ACC112 (cell line): ENCODE measurements at regions not wholly inside any gene's neighbourhood (a gene's known extent, or its start where the extent isn't known, plus 50 kb on each side); places are given as distances from the start of the nearest gene placed in this dataset.
"Not testable (repeated sequence)": the region's sequence is repeated elsewhere in the genome, so short reads cannot be mapped to it uniquely, and the experiment has no call there.

ENCODE experiments used
- H2AFZ ChIP-seq: fragments of 200-600 bp; sonication (generic); one replicate; pipeline ENCODE4 v1.6.0; 2017; ENCODE audit warnings: antibody characterized with exemption, low read length; ENCODE audit not compliant: unreplicated experiment
- H3K27ac ChIP-seq: fragments of 200-600 bp; sonication (generic); 2 replicates; pipeline ENCODE4 v1.5.1; 2014; ENCODE audit warnings: low read depth, mild to moderate bottlenecking, antibody characterized with exemption, low read length, moderate library complexity
- H3K27me3 ChIP-seq: fragments of 200-600 bp; sonication (generic); 2 replicates; pipeline ENCODE4 v1.6.1; 2014; ENCODE audit warnings: mild to moderate bottlenecking, antibody characterized with exemption, low read length, moderate library complexity, mixed read lengths; ENCODE audit not compliant: insufficient read depth
- H3K36me3 ChIP-seq: fragments of 200-600 bp; sonication (generic); 2 replicates; pipeline ENCODE4 v1.6.1; 2016; ENCODE audit warnings: mild to moderate bottlenecking, antibody characterized with exemption, low read length, moderate library complexity, mixed read lengths; ENCODE audit not compliant: insufficient read depth
- H3K4me1 ChIP-seq: fragments of 200-600 bp; sonication (generic); one replicate; pipeline ENCODE4 v1.6.1; 2016; ENCODE audit warnings: low read length, mixed read lengths; ENCODE audit not compliant: insufficient read depth, unreplicated experiment, control insufficient read depth
- H3K4me3 ChIP-seq: fragments of 200-600 bp; sonication (generic); 2 replicates; pipeline ENCODE4 v1.5.1; 2014; ENCODE audit warnings: mild to moderate bottlenecking, low read depth, low read length
- H3K79me2 ChIP-seq: fragments of 200-600 bp; sonication (generic); one replicate; pipeline ENCODE4 v1.6.0; 2016; ENCODE audit warnings: low read length; ENCODE audit not compliant: control insufficient read depth, unreplicated experiment, insufficient read depth

DNA sequence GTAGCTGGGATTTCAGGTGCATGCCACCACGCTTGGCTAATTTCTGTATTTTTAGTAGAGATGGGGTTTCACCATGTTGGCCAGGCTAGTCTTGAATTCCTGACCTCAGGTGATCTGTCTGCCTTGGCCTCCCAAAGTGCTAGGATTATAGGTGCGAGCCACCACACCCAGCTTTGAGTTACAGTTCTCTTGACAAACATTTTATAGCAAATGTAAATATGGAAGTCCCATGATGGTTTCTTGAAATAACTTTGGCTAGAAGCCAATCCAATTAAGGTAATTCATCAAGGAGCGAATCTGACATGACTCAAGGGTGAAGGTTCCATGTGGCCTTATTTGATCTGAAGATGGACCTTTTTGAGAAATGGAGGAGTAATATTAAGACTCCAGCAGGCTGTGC lies 76.2 kb upstream of the RFLNA start:
- not testable (repeated sequence) for H3K4me3 ChIP-seq, H3K27ac ChIP-seq, H2AFZ ChIP-seq, H3K27me3 ChIP-seq, H3K36me3 ChIP-seq, H3K79me2 ChIP-seq, H3K4me1 ChIP-seq

- H3K27ac ChIP-seq: no peak overlapping the region
- H3K4me3 ChIP-seq: no peak overlapping the region
- no peak overlapping the region for H2AFZ ChIP-seq
- H3K4me1 ChIP-seq: no peaks in the 10 kb centered on the region
- peaks cover 14% of the 10 kb centered on the region; the same call in 1 of the 2 replicates for H3K27me3 ChIP-seq
- no peaks in the 10 kb centered on the region for H3K36me3 ChIP-seq
- no peaks in the 10 kb centered on the region for H3K79me2 ChIP-seq
Observed at GRCh38 chr12:124222368-124223245, 72.3 kb upstream of the RFLNA start.

GRCh38 chr12:124223733-124224138 lies 71.2 kb upstream of the RFLNA start:
- H3K4me1 ChIP-seq, H3K4me3 ChIP-seq, H2AFZ ChIP-seq, H3K27ac ChIP-seq, H3K36me3 ChIP-seq, H3K79me2 ChIP-seq: not testable (repeated sequence)
- H3K27me3 ChIP-seq: peaks cover 14% of the 10 kb centered on the region; the same call in 1 of the 2 replicates

GRCh38 chr12:124224535-124225110 lies 70.3 kb upstream of the RFLNA start:
- no peaks in the 10 kb centered on the region for H3K4me1 ChIP-seq
- H3K27ac ChIP-seq: no peak overlapping the region
- no peaks in the 10 kb centered on the region for H3K36me3 ChIP-seq
- H2AFZ ChIP-seq: no peak overlapping the region
- H3K79me2 ChIP-seq: no peaks in the 10 kb centered on the region
- H3K4me3 ChIP-seq: no peak overlapping the region
- peaks cover 14% of the 10 kb centered on the region; the same call in 1 of the 2 replicates for H3K27me3 ChIP-seq

DNA sequence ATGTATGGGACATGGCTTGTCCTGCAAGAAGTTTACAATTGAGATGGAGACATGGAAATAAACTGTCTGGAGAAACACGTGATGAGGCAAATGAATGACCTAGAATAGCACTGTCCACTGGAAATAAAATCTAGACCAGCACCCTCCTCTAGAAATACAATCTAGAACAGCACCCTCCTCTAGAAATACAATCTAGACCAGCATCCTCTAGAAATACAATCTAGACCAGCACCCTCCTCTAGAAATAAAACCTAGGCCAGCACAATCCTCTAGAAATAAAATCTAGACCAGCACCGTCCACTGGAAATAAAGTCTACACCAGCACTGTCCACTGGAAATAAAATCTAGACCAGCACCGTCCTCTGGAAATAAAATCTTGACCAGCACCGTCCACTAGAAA lies 69.2 kb upstream of the RFLNA start:
- H3K27ac ChIP-seq: no peak overlapping the region
- H3K36me3 ChIP-seq: no peaks in the 10 kb centered on the region
- H2AFZ ChIP-seq: no peak overlapping the region
- peaks cover 14% of the 10 kb centered on the region; the same call in 1 of the 2 replicates for H3K27me3 ChIP-seq
- no peaks in the 10 kb centered on the region for H3K79me2 ChIP-seq
- H3K4me3 ChIP-seq: no peak overlapping the region
- no peaks in the 10 kb centered on the region for H3K4me1 ChIP-seq

DNA sequence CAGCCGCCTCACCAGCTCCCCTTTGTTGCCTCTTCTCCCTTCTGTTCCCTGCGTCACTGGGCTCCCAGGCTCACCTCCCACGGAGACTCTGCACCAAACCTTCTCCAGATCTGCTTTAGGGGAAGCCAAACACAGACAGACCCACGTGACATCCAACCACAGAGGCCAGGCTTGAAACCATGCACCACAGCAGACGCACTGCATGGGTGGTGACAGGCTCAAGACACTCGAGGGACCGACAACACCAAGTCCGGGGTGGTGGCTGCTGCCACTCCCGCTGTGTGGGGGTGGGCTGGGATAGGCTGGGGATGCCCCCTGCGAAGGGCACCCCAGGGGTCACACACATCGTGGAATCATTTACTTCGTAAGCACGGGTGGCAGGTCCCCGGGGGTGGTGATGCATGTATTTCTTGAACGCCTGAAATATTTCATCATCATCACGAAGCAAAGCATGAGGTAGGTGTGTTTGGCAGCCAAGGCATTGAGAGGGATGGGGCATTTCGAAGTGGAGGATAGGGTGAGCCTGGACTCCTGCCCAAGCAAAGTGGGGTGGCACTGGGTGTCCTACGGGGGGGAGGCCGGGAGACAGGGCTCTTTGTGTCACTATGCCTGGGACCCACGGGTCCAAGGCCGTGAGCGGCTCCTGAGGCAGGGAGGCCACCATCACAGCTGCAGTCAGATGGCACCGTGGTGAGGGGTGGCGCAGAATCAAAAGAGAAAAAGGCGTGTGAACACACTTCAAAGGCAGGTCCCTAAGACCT lies 66.8 kb upstream of the RFLNA start:
- H3K4me1 ChIP-seq: peaks cover 1% of the 10 kb centered on the region
- H3K27me3 ChIP-seq: peaks cover 5% of the 10 kb centered on the region; the same call in 1 of the 2 replicates
- no peak overlapping the region for H2AFZ ChIP-seq

DNA sequence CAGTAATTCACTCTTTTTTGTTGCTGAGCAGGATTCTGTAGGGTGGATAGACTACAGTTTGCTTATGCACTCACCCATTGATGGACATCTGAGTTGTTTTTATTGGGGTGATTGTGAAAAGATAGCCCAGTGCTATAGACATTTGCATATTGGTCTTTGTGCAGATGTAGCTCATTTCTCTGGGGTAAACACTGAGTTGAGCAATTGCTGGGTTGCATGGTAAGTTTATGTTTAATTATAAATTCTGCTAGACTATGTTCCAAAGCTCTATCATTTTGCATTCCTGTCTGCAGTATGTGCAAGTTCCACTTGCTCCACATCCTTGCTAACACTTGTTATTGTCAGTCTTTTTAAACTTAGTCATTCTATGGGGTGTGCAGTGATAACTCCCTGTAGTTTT lies 65.4 kb upstream of the RFLNA start:
- Histone ChIP-seq H3K4me1 (peaks cover 15% of the 10 kb centered on the region), H3K36me3 (no peaks in the 10 kb centered on the region), H3K4me3 (no peak overlapping the region), H3K27ac (no peak overlapping the region), H2AFZ (no peak overlapping the region), H3K79me2 (no peaks in the 10 kb centered on the region), H3K27me3 (peaks cover 5% of the 10 kb centered on the region; the same call in 1 of the 2 replicates)

More for the DNA sequence above, 66.8 kb upstream of the RFLNA start:
- Histone ChIP-seq H3K4me3 (no peak overlapping the region), H3K27ac (no peak overlapping the region), H3K79me2 (no peaks in the 10 kb centered on the region), H3K36me3 (no peaks in the 10 kb centered on the region)

GRCh38 chr12:124230117-124230757 lies 64.7 kb upstream of the RFLNA start:
- Histone ChIP-seq H3K27me3 (peaks cover 5% of the 10 kb centered on the region; the same call in 1 of the 2 replicates), H2AFZ (no peak overlapping the region), H3K27ac (no peak overlapping the region), H3K4me1 (peaks cover 17% of the 10 kb centered on the region), H3K4me3 (no peak overlapping the region), H3K79me2 (no peaks in the 10 kb centered on the region), H3K36me3 (no peaks in the 10 kb centered on the region)

GRCh38 chr12:124230789-124231188 lies 64.1 kb upstream of the RFLNA start:
- H3K27me3 ChIP-seq: peaks cover 5% of the 10 kb centered on the region; the same call in 1 of the 2 replicates
- no peak overlapping the region for H3K4me3 ChIP-seq
- H3K36me3 ChIP-seq: no peaks in the 10 kb centered on the region
- no peak overlapping the region for H3K27ac ChIP-seq
- H3K4me1 ChIP-seq: peaks cover 17% of the 10 kb centered on the region
- no peak overlapping the region for H2AFZ ChIP-seq
- no peaks in the 10 kb centered on the region for H3K79me2 ChIP-seq

DNA sequence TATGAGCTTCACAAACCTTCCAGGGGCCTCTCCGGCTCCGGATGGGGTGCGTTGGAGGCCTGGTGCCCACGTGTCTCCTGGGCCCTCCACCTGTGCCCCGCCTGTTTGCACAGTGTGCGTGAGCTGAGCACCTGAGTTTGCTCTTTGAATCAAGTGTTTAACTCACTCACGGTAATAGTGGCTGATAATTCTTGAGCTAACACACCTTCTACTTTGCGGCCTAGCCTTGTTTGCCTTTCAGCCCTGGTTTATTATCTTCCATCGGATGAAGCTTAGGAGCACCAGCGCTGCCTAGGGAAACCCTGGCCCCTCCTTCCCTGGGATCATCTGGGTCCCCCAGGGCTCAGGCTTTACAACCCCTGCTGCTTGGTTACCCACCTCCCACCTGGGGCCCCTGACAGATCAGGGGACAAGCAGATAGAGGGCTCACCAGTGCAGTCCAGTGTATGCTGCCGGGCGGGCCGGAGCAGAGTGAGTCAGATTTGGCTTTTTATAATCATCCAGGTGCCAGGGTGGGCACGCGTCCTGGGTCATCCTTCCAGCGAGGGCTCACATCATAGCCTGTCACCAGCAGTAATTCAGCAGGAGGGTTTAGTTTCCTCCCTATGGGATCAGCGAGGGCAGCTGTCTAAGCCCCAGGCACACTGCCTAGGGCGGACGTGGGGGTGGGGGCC lies 62.8 kb upstream of the RFLNA start:
- Histone ChIP-seq H3K27me3 (peaks cover 2% of the 10 kb centered on the region; the same call in 1 of the 2 replicates), H3K79me2 (no peaks in the 10 kb centered on the region), H3K36me3 (no peaks in the 10 kb centered on the region), H3K4me3 (no peak overlapping the region), H3K4me1 (peaks cover 27% of the 10 kb centered on the region), H3K27ac (no peak overlapping the region), H2AFZ (no peak overlapping the region)
